ENCODE measurements at regions not wholly inside any gene's neighbourhood (a gene's known extent, or its start where the extent isn't known, plus 50 kb on each side); places are given as distances from the start of the nearest gene placed in this dataset.

- H3K9me3 ChIP-seq (ENCODE audit: control insufficient read depth in 2 of 2, low read length in 2 of 2): no peaks in the 10 kb centered on the region
- H3K9ac ChIP-seq (ENCODE audit: low read length in 2 of 2): no peak overlapping the region
- no peak overlapping the region for H3K27ac ChIP-seq (ENCODE audit: low read length)
- H3K4me3 ChIP-seq (ENCODE audit: low read length in 2 of 2): no peak overlapping the region
- H3K27me3 ChIP-seq (ENCODE audit: control insufficient read depth in 1 of 2, insufficient read depth in 2 of 2, low read length in 2 of 2): no peaks in the 10 kb centered on the region
- no peaks in the 10 kb centered on the region for H3K36me3 ChIP-seq (ENCODE audit: control insufficient read depth in 2 of 2, insufficient read depth in 2 of 2, low read length in 2 of 2)
- H3K4me1 ChIP-seq (ENCODE audit: control insufficient read depth, insufficient read depth, low read length): no peaks in the 10 kb centered on the region
These were observed 244.3 kb downstream of the PTPRC start for GRCh38 chr1:198883184-198883583.

- no peaks in the 10 kb centered on the region for H3K36me3 ChIP-seq (ENCODE audit: control insufficient read depth in 2 of 2, insufficient read depth in 2 of 2, low read length in 2 of 2)
- no peak overlapping the region for H3K9ac ChIP-seq (ENCODE audit: low read length in 2 of 2)
- no peaks in the 10 kb centered on the region for H3K9me3 ChIP-seq (ENCODE audit: control insufficient read depth in 2 of 2, low read length in 2 of 2)
- no peak overlapping the region for H3K27ac ChIP-seq (ENCODE audit: low read length)
- no peak overlapping the region for H3K4me3 ChIP-seq (ENCODE audit: low read length in 2 of 2)
- H3K27me3 ChIP-seq (ENCODE audit: control insufficient read depth in 1 of 2, insufficient read depth in 2 of 2, low read length in 2 of 2): no peaks in the 10 kb centered on the region
- H3K4me1 ChIP-seq (ENCODE audit: control insufficient read depth, insufficient read depth, low read length): no peaks in the 10 kb centered on the region
These were observed 249.0 kb downstream of the PTPRC start for GRCh38 chr1:198887866-198888265.

GRCh38 chr1:198888379-198888943, 249.6 kb downstream of the PTPRC start:
- H3K27me3 ChIP-seq (ENCODE audit: control insufficient read depth in 1 of 2, insufficient read depth in 2 of 2, low read length in 2 of 2): no peaks in the 10 kb centered on the region
- no peak overlapping the region for H3K9ac ChIP-seq (ENCODE audit: low read length in 2 of 2)
- H3K27ac ChIP-seq (ENCODE audit: low read length): no peak overlapping the region
- no peaks in the 10 kb centered on the region for H3K4me1 ChIP-seq (ENCODE audit: control insufficient read depth, insufficient read depth, low read length)
- H3K36me3 ChIP-seq (ENCODE audit: control insufficient read depth in 2 of 2, insufficient read depth in 2 of 2, low read length in 2 of 2): no peaks in the 10 kb centered on the region
- H3K9me3 ChIP-seq (ENCODE audit: control insufficient read depth in 2 of 2, low read length in 2 of 2): no peaks in the 10 kb centered on the region
- H3K4me3 ChIP-seq (ENCODE audit: low read length in 2 of 2): no peak overlapping the region

GRCh38 chr1:198889101-198889500, 250.3 kb downstream of the PTPRC start:
- H3K27ac ChIP-seq (ENCODE audit: low read length): no peak overlapping the region
- H3K9ac ChIP-seq (ENCODE audit: low read length in 2 of 2): no peak overlapping the region
- no peaks in the 10 kb centered on the region for H3K9me3 ChIP-seq (ENCODE audit: control insufficient read depth in 2 of 2, low read length in 2 of 2)
- H3K27me3 ChIP-seq (ENCODE audit: control insufficient read depth in 1 of 2, insufficient read depth in 2 of 2, low read length in 2 of 2): no peaks in the 10 kb centered on the region
- no peaks in the 10 kb centered on the region for H3K4me1 ChIP-seq (ENCODE audit: control insufficient read depth, insufficient read depth, low read length)
- no peak overlapping the region for H3K4me3 ChIP-seq (ENCODE audit: low read length in 2 of 2)
- H3K36me3 ChIP-seq (ENCODE audit: control insufficient read depth in 2 of 2, insufficient read depth in 2 of 2, low read length in 2 of 2): no peaks in the 10 kb centered on the region

GRCh38 chr1:198889749-198890148, 250.9 kb downstream of the PTPRC start:
- no peaks in the 10 kb centered on the region for H3K4me1 ChIP-seq (ENCODE audit: control insufficient read depth, insufficient read depth, low read length)
- H3K27me3 ChIP-seq (ENCODE audit: control insufficient read depth in 1 of 2, insufficient read depth in 2 of 2, low read length in 2 of 2): no peaks in the 10 kb centered on the region
- H3K9me3 ChIP-seq (ENCODE audit: control insufficient read depth in 2 of 2, low read length in 2 of 2): no peaks in the 10 kb centered on the region
- no peak overlapping the region for H3K9ac ChIP-seq (ENCODE audit: low read length in 2 of 2)
- H3K4me3 ChIP-seq (ENCODE audit: low read length in 2 of 2): no peak overlapping the region
- no peak overlapping the region for H3K27ac ChIP-seq (ENCODE audit: low read length)
- no peaks in the 10 kb centered on the region for H3K36me3 ChIP-seq (ENCODE audit: control insufficient read depth in 2 of 2, insufficient read depth in 2 of 2, low read length in 2 of 2)

GRCh38 chr1:198890214-198890930, 251.5 kb downstream of the PTPRC start:
- Histone ChIP-seq H3K27ac (ENCODE audit: low read length) (no peak overlapping the region), H3K9ac (ENCODE audit: low read length in 2 of 2) (no peak overlapping the region), H3K36me3 (ENCODE audit: control insufficient read depth in 2 of 2, insufficient read depth in 2 of 2, low read length in 2 of 2) (no peaks in the 10 kb centered on the region)

GRCh38 chr1:198892065-198892464, 253.2 kb downstream of the PTPRC start:
- Histone ChIP-seq H3K9me3 (ENCODE audit: control insufficient read depth in 2 of 2, low read length in 2 of 2) (no peaks in the 10 kb centered on the region), H3K4me3 (ENCODE audit: low read length in 2 of 2) (no peak overlapping the region), H3K9ac (ENCODE audit: low read length in 2 of 2) (no peak overlapping the region), H3K27ac (ENCODE audit: low read length) (no peak overlapping the region), H3K4me1 (ENCODE audit: control insufficient read depth, insufficient read depth, low read length) (no peaks in the 10 kb centered on the region), H3K27me3 (ENCODE audit: control insufficient read depth in 1 of 2, insufficient read depth in 2 of 2, low read length in 2 of 2) (no peaks in the 10 kb centered on the region), H3K36me3 (ENCODE audit: control insufficient read depth in 2 of 2, insufficient read depth in 2 of 2, low read length in 2 of 2) (no peaks in the 10 kb centered on the region)

More at GRCh38 chr1:198890214-198890930, 251.5 kb downstream of the PTPRC start:
- Histone ChIP-seq H3K4me3 (ENCODE audit: low read length in 2 of 2) (no peak overlapping the region), H3K4me1 (ENCODE audit: control insufficient read depth, insufficient read depth, low read length) (no peaks in the 10 kb centered on the region), H3K9me3 (ENCODE audit: control insufficient read depth in 2 of 2, low read length in 2 of 2) (no peaks in the 10 kb centered on the region), H3K27me3 (ENCODE audit: control insufficient read depth in 1 of 2, insufficient read depth in 2 of 2, low read length in 2 of 2) (no peaks in the 10 kb centered on the region)

GRCh38 chr1:198893141-198893540, 254.3 kb downstream of the PTPRC start:
- no peaks in the 10 kb centered on the region for H3K27me3 ChIP-seq (ENCODE audit: control insufficient read depth in 1 of 2, insufficient read depth in 2 of 2, low read length in 2 of 2)
- no peak overlapping the region for H3K9ac ChIP-seq (ENCODE audit: low read length in 2 of 2)
- no peaks in the 10 kb centered on the region for H3K4me1 ChIP-seq (ENCODE audit: control insufficient read depth, insufficient read depth, low read length)
- H3K27ac ChIP-seq (ENCODE audit: low read length): no peak overlapping the region
- no peaks in the 10 kb centered on the region for H3K9me3 ChIP-seq (ENCODE audit: control insufficient read depth in 2 of 2, low read length in 2 of 2)
- H3K36me3 ChIP-seq (ENCODE audit: control insufficient read depth in 2 of 2, insufficient read depth in 2 of 2, low read length in 2 of 2): no peaks in the 10 kb centered on the region
- H3K4me3 ChIP-seq (ENCODE audit: low read length in 2 of 2): no peak overlapping the region

- Histone ChIP-seq H3K4me1 (ENCODE audit: control insufficient read depth, insufficient read depth, low read length) (no peaks in the 10 kb centered on the region), H3K36me3 (ENCODE audit: control insufficient read depth in 2 of 2, insufficient read depth in 2 of 2, low read length in 2 of 2) (no peaks in the 10 kb centered on the region), H3K9me3 (ENCODE audit: control insufficient read depth in 2 of 2, low read length in 2 of 2) (no peaks in the 10 kb centered on the region), H3K9ac (ENCODE audit: low read length in 2 of 2) (no peak overlapping the region), H3K27me3 (ENCODE audit: control insufficient read depth in 1 of 2, insufficient read depth in 2 of 2, low read length in 2 of 2) (no peaks in the 10 kb centered on the region), H3K4me3 (ENCODE audit: low read length in 2 of 2) (no peak overlapping the region), H3K27ac (ENCODE audit: low read length) (no peak overlapping the region)
These were observed 255.1 kb downstream of the PTPRC start for GRCh38 chr1:198893763-198894444.

GRCh38 chr1:198901266-198901665, 262.4 kb downstream of the PTPRC start:
- no peak overlapping the region for H3K9ac ChIP-seq (ENCODE audit: low read length in 2 of 2)
- H3K36me3 ChIP-seq (ENCODE audit: control insufficient read depth in 2 of 2, insufficient read depth in 2 of 2, low read length in 2 of 2): no peaks in the 10 kb centered on the region
- no peak overlapping the region for H3K4me3 ChIP-seq (ENCODE audit: low read length in 2 of 2)
- H3K9me3 ChIP-seq (ENCODE audit: control insufficient read depth in 2 of 2, low read length in 2 of 2): no peaks in the 10 kb centered on the region
- no peaks in the 10 kb centered on the region for H3K4me1 ChIP-seq (ENCODE audit: control insufficient read depth, insufficient read depth, low read length)
- H3K27me3 ChIP-seq (ENCODE audit: control insufficient read depth in 1 of 2, insufficient read depth in 2 of 2, low read length in 2 of 2): no peaks in the 10 kb centered on the region
- no peak overlapping the region for H3K27ac ChIP-seq (ENCODE audit: low read length)

- H3K4me1 ChIP-seq (ENCODE audit: control insufficient read depth, insufficient read depth, low read length): no peaks in the 10 kb centered on the region
- no peaks in the 10 kb centered on the region for H3K9me3 ChIP-seq (ENCODE audit: control insufficient read depth in 2 of 2, low read length in 2 of 2)
- H3K36me3 ChIP-seq (ENCODE audit: control insufficient read depth in 2 of 2, insufficient read depth in 2 of 2, low read length in 2 of 2): no peaks in the 10 kb centered on the region
- no peaks in the 10 kb centered on the region for H3K27me3 ChIP-seq (ENCODE audit: control insufficient read depth in 1 of 2, insufficient read depth in 2 of 2, low read length in 2 of 2)
- H3K9ac ChIP-seq (ENCODE audit: low read length in 2 of 2): no peak overlapping the region
- no peak overlapping the region for H3K27ac ChIP-seq (ENCODE audit: low read length)
- H3K4me3 ChIP-seq (ENCODE audit: low read length in 2 of 2): no peak overlapping the region
These were observed 263.8 kb downstream of the PTPRC start for GRCh38 chr1:198902655-198903054.

Measured in stomach smooth muscle (tissue), 2 donors.